ENCODE measurements at regions not wholly inside any gene's neighbourhood (a gene's known extent, or its start where the extent isn't known, plus 50 kb on each side); places are given as distances from the start of the nearest gene placed in this dataset.

GRCh38 chr17:13442361-13442760 lies 159.4 kb downstream of the HS3ST3A1 start:
- no peak overlapping the region for H3K4me3 ChIP-seq (ENCODE audit: low read depth, low read length)
- TF ChIP-seq CTCF (IDR thresholded peaks at IDR 0.05; ENCODE audit: low read depth, low read length) = no peak

- H3K4me3 ChIP-seq (ENCODE audit: low read depth, low read length) = no peak overlapping the region
- TF ChIP-seq CTCF (IDR thresholded peaks at IDR 0.05; ENCODE audit: low read depth, low read length) = no peak
Observed at GRCh38 chr17:13441873-13442272, 159.9 kb downstream of the HS3ST3A1 start.

- TF ChIP-seq CTCF (IDR thresholded peaks at IDR 0.05; ENCODE audit: low read depth, low read length) = no peak
- H3K4me3 ChIP-seq (ENCODE audit: low read depth, low read length) = no peak overlapping the region
Observed at GRCh38 chr17:13437966-13438779, 163.6 kb downstream of the HS3ST3A1 start.

GRCh38 chr17:13435230-13435629 lies 166.5 kb downstream of the HS3ST3A1 start:
- TF ChIP-seq CTCF (IDR thresholded peaks at IDR 0.05; ENCODE audit: low read depth, low read length) = no peak
- H3K4me3 ChIP-seq (ENCODE audit: low read depth, low read length) = no peak overlapping the region

DNA sequence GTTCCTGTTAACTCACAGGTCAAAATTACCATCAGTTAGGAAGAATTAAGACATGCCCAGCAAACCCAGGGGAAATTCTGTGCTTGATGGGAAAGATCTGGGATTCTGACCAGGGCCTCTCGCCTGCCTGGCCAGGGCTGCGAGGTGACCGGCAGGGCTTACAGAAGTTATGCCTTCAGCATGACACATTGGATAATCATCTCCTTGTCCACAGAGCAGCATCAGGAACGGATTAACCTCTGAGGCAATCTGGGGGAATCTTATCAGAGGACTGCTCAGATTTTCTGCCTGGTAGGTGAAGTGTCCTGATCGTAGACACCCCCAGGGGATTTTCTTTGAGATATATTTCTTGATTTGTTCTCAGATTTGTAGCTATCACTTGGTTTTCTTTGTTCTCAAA lies 172.5 kb downstream of the HS3ST3A1 start:
- TF ChIP-seq CTCF (IDR thresholded peaks at IDR 0.05; ENCODE audit: low read depth, low read length) = no peak

GRCh38 chr17:13428611-13429042 lies 173.1 kb downstream of the HS3ST3A1 start:
- no peak for TF ChIP-seq CTCF (IDR thresholded peaks at IDR 0.05; ENCODE audit: low read depth, low read length)
- no peak overlapping the region for H3K4me3 ChIP-seq (ENCODE audit: low read depth, low read length)

More for the DNA sequence above, 172.5 kb downstream of the HS3ST3A1 start:
- H3K4me3 ChIP-seq (ENCODE audit: low read depth, low read length) = no peak overlapping the region

DNA sequence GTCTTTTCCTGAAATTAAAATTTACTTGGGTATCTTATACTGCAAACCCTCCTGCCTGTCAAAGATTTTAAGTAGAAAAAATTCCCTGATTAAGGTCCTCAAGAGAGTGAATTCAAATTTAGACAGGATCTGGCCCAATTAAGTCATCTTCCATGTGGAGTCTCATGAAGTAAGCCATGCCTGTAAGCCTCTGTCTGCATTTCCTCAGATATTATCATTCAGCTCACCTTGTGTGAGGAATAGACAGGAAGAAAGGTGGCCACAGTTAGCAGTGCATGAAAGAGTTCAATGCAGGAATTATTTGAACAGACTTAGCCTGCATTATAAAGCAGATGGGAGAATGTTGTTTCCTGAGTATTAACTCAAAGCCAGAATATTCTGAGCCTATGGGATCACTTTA lies 174.7 kb downstream of the HS3ST3A1 start:
- TF ChIP-seq CTCF (IDR thresholded peaks at IDR 0.05; ENCODE audit: low read depth, low read length) = no peak
- H3K4me3 ChIP-seq (ENCODE audit: low read depth, low read length) = no peak overlapping the region

All from WI38 (cell line).